ENCODE measurements at regions not wholly inside any gene's neighbourhood (a gene's known extent, or its start where the extent isn't known, plus 50 kb on each side); places are given as distances from the start of the nearest gene placed in this dataset.
"Not testable (repeated sequence)": the region's sequence is repeated elsewhere in the genome, so short reads cannot be mapped to it uniquely, and the experiment has no call there.

- in situ Hi-C loops (cut with HindIII; ENCODE audit: low pct_unique_long_range_greater_than_20kb, low sequenced_read_pairs), result no loop called here
- DNase-seq (ENCODE audit: low read depth, low spot score), result peak; percentile 46
Observed at GRCh38 chr21:28220680-28221079, 772.0 kb downstream of the LTN1 start.

- in situ Hi-C loops (cut with HindIII; ENCODE audit: low pct_unique_long_range_greater_than_20kb, low sequenced_read_pairs), result no loop called here
- DNase-seq (ENCODE audit: low read depth, low spot score), result no peak
Observed at GRCh38 chr21:28216976-28217523, 775.6 kb downstream of the LTN1 start.

GRCh38 chr21:28215214-28215954, 777.3 kb downstream of the LTN1 start:
- in situ Hi-C loops (cut with HindIII; ENCODE audit: low pct_unique_long_range_greater_than_20kb, low sequenced_read_pairs), result no loop called here

GRCh38 chr21:28214786-28215185, 777.9 kb downstream of the LTN1 start:
- no peak for DNase-seq (ENCODE audit: low read depth, low spot score)
- in situ Hi-C loops (cut with HindIII; ENCODE audit: low pct_unique_long_range_greater_than_20kb, low sequenced_read_pairs), result no loop called here

More at GRCh38 chr21:28215214-28215954, 777.3 kb downstream of the LTN1 start:
- DNase-seq (ENCODE audit: low read depth, low spot score), result no peak

- no peak for DNase-seq (ENCODE audit: low read depth, low spot score)
- in situ Hi-C loops (cut with HindIII; ENCODE audit: low pct_unique_long_range_greater_than_20kb, low sequenced_read_pairs), result no loop called here
Observed at GRCh38 chr21:28213261-28213660, 779.4 kb downstream of the LTN1 start.

- no peak for DNase-seq (ENCODE audit: low read depth, low spot score)
- in situ Hi-C loops (cut with HindIII; ENCODE audit: low pct_unique_long_range_greater_than_20kb, low sequenced_read_pairs), result no loop called here
Observed at GRCh38 chr21:28212061-28212460, 780.6 kb downstream of the LTN1 start.

GRCh38 chr21:28207436-28208173, 785.1 kb downstream of the LTN1 start:
- in situ Hi-C loops (cut with HindIII; ENCODE audit: low pct_unique_long_range_greater_than_20kb, low sequenced_read_pairs), result no loop called here
- DNase-seq (ENCODE audit: low read depth, low spot score), result no peak

- DNase-seq (ENCODE audit: low read depth, low spot score), result no peak
- in situ Hi-C loops (cut with HindIII; ENCODE audit: low pct_unique_long_range_greater_than_20kb, low sequenced_read_pairs), result no loop called here
Observed at GRCh38 chr21:28200726-28201125, 792.0 kb downstream of the LTN1 start.

- no peak for DNase-seq (ENCODE audit: low read depth, low spot score)
- in situ Hi-C loops (cut with HindIII; ENCODE audit: low pct_unique_long_range_greater_than_20kb, low sequenced_read_pairs), result no loop called here
Observed at GRCh38 chr21:28196981-28197380, 795.7 kb downstream of the LTN1 start.

GRCh38 chr21:28193189-28193588, 799.5 kb downstream of the LTN1 start:
- peak; percentile 20 for DNase-seq (ENCODE audit: low read depth, low spot score)
- in situ Hi-C loops (cut with HindIII; ENCODE audit: low pct_unique_long_range_greater_than_20kb, low sequenced_read_pairs), result no loop called here

- in situ Hi-C loops (cut with HindIII; ENCODE audit: low pct_unique_long_range_greater_than_20kb, low sequenced_read_pairs), result no loop called here
- no peak for DNase-seq (ENCODE audit: low read depth, low spot score)
Observed at GRCh38 chr21:28186604-28187003, 806.1 kb downstream of the LTN1 start.

GRCh38 chr21:28181730-28182129, 810.9 kb downstream of the LTN1 start:
- no peak for DNase-seq (ENCODE audit: low read depth, low spot score)
- in situ Hi-C loops (cut with HindIII; ENCODE audit: low pct_unique_long_range_greater_than_20kb, low sequenced_read_pairs), result no loop called here

GRCh38 chr21:28179136-28179535, 813.5 kb downstream of the LTN1 start:
- in situ Hi-C loops (cut with HindIII; ENCODE audit: low pct_unique_long_range_greater_than_20kb, low sequenced_read_pairs), result no loop called here
- no peak for DNase-seq (ENCODE audit: low read depth, low spot score)

- DNase-seq (ENCODE audit: low read depth, low spot score), result no peak
- in situ Hi-C loops (cut with HindIII; ENCODE audit: low pct_unique_long_range_greater_than_20kb, low sequenced_read_pairs), result no loop called here
Observed at GRCh38 chr21:28177124-28177523, 815.6 kb downstream of the LTN1 start.

- in situ Hi-C loops (cut with HindIII; ENCODE audit: low pct_unique_long_range_greater_than_20kb, low sequenced_read_pairs), result no loop called here
Observed at GRCh38 chr21:28174701-28175100, 818.0 kb downstream of the LTN1 start.

GRCh38 chr21:28174006-28174405, 818.7 kb downstream of the LTN1 start:
- no peak for DNase-seq (ENCODE audit: low read depth, low spot score)
- in situ Hi-C loops (cut with HindIII; ENCODE audit: low pct_unique_long_range_greater_than_20kb, low sequenced_read_pairs), result no loop called here

More at GRCh38 chr21:28174701-28175100, 818.0 kb downstream of the LTN1 start:
- DNase-seq (ENCODE audit: low read depth, low spot score), result no peak

- no peak for DNase-seq (ENCODE audit: low read depth, low spot score)
- in situ Hi-C loops (cut with HindIII; ENCODE audit: low pct_unique_long_range_greater_than_20kb, low sequenced_read_pairs), result no loop called here
Observed at GRCh38 chr21:28172376-28172775, 820.3 kb downstream of the LTN1 start.

GRCh38 chr21:28167366-28167765, 825.3 kb downstream of the LTN1 start:
- DNase-seq (ENCODE audit: low read depth, low spot score), result no peak
- in situ Hi-C loops (cut with HindIII; ENCODE audit: low pct_unique_long_range_greater_than_20kb, low sequenced_read_pairs), result no loop called here

- DNase-seq (ENCODE audit: low read depth, low spot score), result not testable (repeated sequence)
Observed at GRCh38 chr21:28164519-28164918, 828.2 kb downstream of the LTN1 start.

More at GRCh38 chr21:28164519-28164918, 828.2 kb downstream of the LTN1 start:
- in situ Hi-C loops (cut with HindIII; ENCODE audit: low pct_unique_long_range_greater_than_20kb, low sequenced_read_pairs), result not testable (repeated sequence)

Data from SK-MEL-5 (cell line).